Esophagus squamous epithelium (tissue), 5 donors: ENCODE measurements at regions not wholly inside any gene's neighbourhood (a gene's known extent, or its start where the extent isn't known, plus 50 kb on each side); places are given as distances from the start of the nearest gene placed in this dataset.

Experiments
- DNase-seq: peaks from one replicate; lab custom pipeline; 2025; lab: John Stamatoyannopoulos, UW
- H3K27ac ChIP-seq, 4 donors: fragments of 200-600 bp; sonication (generic); one replicate each; pipeline ENCODE4 v1.5.1; 2016 to 2019; ENCODE audit warnings: mild to moderate bottlenecking in 1 of 4
- H3K27me3 ChIP-seq, 4 donors: fragments of 200-600 bp; sonication (generic); 1 replicate in 3 of 4; 2 replicates in 1 of 4; pipeline versions ENCODE4 v1.5.1 to v1.6.0; 2017 to 2021; ENCODE audit warnings: antibody characterized with exemption in 1 of 4
- H3K36me3 ChIP-seq, 3 donors: fragments of 200-600 bp; sonication (generic); one replicate each; pipeline ENCODE4 v1.5.1; 2016 to 2019
- H3K4me1 ChIP-seq, 3 donors: fragments of 200-600 bp; sonication (generic); one replicate each; pipeline ENCODE4 v1.5.1; 2017 to 2019
- H3K4me3 ChIP-seq, 4 donors: fragments of 200-600 bp; sonication (generic); 1 replicate in 3 of 4; 2 replicates in 1 of 4; pipeline ENCODE4 v1.5.1; 2016 to 2019; ENCODE audit warnings: mild to moderate bottlenecking in 2 of 4, moderate library complexity in 1 of 4
- H3K9me3 ChIP-seq, 3 donors: fragments of 200-600 bp; sonication (generic); one replicate each; pipeline ENCODE4 v1.5.1; 2016 to 2019
- POLR2A ChIP-seq, 4 donors: fragments of 450-650 bp; IDR thresholded peaks; one replicate each; pipeline ENCODE4 v1.6.1; 2017; ENCODE audit warnings: antibody characterized with exemption in 4 of 4, mild to moderate bottlenecking in 4 of 4, moderate library complexity in 3 of 4
- WGBS, 2 donors: methylation state at CpG; one replicate each; pipeline ENCODE4 v1.1.5; 2018; 5-methylcytosine and 5-hydroxymethylcytosine counted together
- intact Hi-C: fragments of 100-400 bp; cut with DNase I; formaldehyde crosslinking; loops from one replicate; pipeline ENCODE4 v1.15.0; 2022
- TF ChIP-seq, protein P1 (sequence below), 6 experiments: fragments of 450-650 bp in 4 of 6; fragments of 200-600 bp in 2 of 6; sonication (generic) in 2 of 6; IDR thresholded peaks; one replicate each; pipeline ENCODE4 v1.5.1; 2016 to 2019; ENCODE audit warnings: antibody characterized with exemption in 6 of 6, mild to moderate bottlenecking in 4 of 6, moderate library complexity in 4 of 6
- donor health status: DM: yes; HTN: yes; CAD: no.

DNA sequence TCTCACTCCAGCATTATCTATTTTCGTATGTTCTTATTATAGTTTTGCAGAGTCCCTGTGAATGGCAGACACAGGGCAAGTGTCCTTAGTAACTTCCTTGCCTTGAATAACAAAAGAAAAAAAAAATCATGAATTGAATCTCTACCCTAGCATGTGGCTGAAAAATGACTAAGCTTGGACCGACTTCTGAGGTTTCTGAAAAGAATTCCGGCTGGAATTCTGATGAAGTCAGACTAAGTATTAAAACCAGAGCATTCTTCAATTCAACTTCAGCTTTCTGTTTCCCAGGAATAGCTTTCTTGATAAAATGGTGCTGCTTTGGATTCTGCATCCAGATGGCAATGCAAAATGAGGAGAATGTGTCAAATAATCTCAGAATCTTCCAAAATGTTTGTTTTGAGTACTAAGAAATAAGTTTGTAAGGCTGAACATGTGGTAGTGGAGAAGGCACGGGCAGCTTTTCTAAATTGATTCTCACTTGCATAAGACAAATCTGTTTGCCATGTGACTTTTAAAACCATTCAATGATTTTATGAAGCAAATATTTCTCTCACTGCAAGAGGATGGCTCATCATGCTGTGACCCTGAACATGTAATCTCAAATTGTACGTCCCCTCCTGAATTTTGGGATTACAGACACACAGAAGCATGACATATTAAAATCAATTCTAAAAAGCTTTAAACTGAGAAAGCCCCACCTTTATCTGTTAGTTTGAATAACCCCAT lies 1462.8 kb upstream of the LRRTM1 start:
- H3K9me3 ChIP-seq: no peaks in the 10 kb centered on the region
- DNase-seq: no peak

DNA sequence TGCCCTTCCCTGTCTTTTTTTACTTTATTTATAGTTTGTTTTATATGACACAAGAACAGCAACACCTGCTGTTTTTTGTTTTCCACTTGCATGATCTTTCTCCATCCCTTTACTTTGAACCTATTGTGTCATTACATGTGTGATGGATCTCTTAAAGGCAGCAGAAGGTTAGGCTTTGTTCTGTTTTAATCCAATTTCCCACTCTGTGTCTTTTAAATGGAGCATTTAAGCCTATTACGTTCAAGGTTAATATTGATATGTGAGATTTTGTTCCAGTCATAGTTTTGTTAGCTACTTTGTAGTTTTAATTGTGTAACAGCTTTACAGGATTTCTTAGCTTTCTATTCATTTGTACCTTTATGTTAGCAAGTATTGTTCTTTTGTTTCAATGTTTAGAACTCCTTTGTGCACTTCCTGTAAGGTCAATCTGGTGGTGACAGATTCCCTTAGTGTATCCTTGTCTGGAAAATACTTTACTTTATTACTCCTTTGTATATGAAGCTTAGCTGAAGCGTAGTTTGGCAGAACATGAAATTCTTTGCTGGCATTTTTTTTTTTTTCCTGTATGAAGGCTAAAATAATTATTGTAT lies 1443.0 kb upstream of the LRRTM1 start:
- no peak for DNase-seq
- Histone ChIP-seq H3K4me1 (no peaks in the 10 kb centered on the region), H3K9me3 (no peaks in the 10 kb centered on the region), H3K4me3 (no peak overlapping the region), H3K27ac (no peak overlapping the region), H3K36me3 (no peaks in the 10 kb centered on the region), H3K27me3 (no peaks in the 10 kb centered on the region)
- TF ChIP-seq, protein P1, sequence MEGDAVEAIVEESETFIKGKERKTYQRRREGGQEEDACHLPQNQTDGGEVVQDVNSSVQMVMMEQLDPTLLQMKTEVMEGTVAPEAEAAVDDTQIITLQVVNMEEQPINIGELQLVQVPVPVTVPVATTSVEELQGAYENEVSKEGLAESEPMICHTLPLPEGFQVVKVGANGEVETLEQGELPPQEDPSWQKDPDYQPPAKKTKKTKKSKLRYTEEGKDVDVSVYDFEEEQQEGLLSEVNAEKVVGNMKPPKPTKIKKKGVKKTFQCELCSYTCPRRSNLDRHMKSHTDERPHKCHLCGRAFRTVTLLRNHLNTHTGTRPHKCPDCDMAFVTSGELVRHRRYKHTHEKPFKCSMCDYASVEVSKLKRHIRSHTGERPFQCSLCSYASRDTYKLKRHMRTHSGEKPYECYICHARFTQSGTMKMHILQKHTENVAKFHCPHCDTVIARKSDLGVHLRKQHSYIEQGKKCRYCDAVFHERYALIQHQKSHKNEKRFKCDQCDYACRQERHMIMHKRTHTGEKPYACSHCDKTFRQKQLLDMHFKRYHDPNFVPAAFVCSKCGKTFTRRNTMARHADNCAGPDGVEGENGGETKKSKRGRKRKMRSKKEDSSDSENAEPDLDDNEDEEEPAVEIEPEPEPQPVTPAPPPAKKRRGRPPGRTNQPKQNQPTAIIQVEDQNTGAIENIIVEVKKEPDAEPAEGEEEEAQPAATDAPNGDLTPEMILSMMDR (IDR thresholded peaks at IDR 0.05): no peak
- no peak for TF ChIP-seq POLR2A (IDR thresholded peaks at IDR 0.05)
- 20 to 36% methylated on average over 2 of the region's 2 CpGs for WGBS, 2 donors
- intact Hi-C loops: no loop called here

More for the DNA sequence above, 1462.8 kb upstream of the LRRTM1 start:
- H3K4me1 ChIP-seq: no peaks in the 10 kb centered on the region
- no peak for TF ChIP-seq POLR2A (IDR thresholded peaks at IDR 0.05)
- TF ChIP-seq, protein P1 (IDR thresholded peaks at IDR 0.05): no peak
- no peaks in the 10 kb centered on the region for H3K27me3 ChIP-seq
- intact Hi-C loops: no loop called here
- H3K27ac ChIP-seq: no peak overlapping the region
- H3K4me3 ChIP-seq: no peak overlapping the region
- H3K36me3 ChIP-seq: no peaks in the 10 kb centered on the region
- 49 to 55% methylated on average over 5 of the region's 5 CpGs for WGBS, 2 donors

DNA sequence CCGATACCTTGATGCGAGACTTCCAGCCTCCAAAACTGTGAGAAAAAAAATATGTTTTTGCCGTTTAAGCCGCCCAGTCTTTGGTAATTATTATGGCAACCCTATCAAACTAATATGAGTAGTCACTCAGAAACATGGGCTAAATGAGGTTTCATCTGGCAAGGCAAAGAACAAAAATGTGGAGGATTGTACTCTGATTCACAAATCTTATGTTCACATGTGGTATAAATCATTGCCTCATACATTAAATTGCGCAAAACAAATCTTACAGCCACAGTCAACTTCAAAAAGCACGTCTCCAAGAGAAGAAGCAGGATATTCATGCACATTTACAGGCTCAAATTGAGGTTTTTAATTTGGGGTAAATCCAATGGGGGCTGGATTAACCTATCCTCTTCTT lies 1435.4 kb upstream of the LRRTM1 start:
- H3K27ac ChIP-seq: no peak overlapping the region
- H3K27me3 ChIP-seq: no peaks in the 10 kb centered on the region
- TF ChIP-seq, protein P1 (IDR thresholded peaks at IDR 0.05): no peak
- no peak for TF ChIP-seq POLR2A (IDR thresholded peaks at IDR 0.05)
- WGBS, 2 donors: 82 to 86% methylated on average over 6 of the region's 6 CpGs
- intact Hi-C loops: no loop called here
- H3K4me1 ChIP-seq: no peaks in the 10 kb centered on the region
- no peaks in the 10 kb centered on the region for H3K9me3 ChIP-seq
- no peak for DNase-seq
- no peak overlapping the region for H3K4me3 ChIP-seq
- H3K36me3 ChIP-seq: no peaks in the 10 kb centered on the region

DNA sequence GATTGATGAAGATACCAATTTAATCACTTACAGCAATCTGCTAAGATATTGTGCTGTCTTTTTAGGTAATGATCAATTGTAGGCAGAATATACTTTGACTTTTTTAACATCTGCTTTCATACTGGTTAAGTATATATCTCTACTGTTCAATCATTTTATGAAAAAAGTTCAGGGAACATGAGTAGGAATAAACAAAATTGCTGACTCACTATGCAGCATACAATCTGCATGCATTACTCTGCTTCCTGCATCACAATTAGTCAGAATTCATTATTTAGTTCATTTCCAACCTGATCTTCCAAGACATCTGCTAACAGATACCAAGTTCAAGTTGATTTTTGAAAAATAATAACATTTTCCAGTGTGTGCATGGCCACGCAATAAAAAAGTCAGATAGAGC lies 1430.4 kb upstream of the LRRTM1 start:
- Histone ChIP-seq H3K4me3 (no peak overlapping the region), H3K27me3 (no peaks in the 10 kb centered on the region), H3K27ac (no peak overlapping the region), H3K36me3 (no peaks in the 10 kb centered on the region), H3K4me1 (no peaks in the 10 kb centered on the region), H3K9me3 (no peaks in the 10 kb centered on the region)
- TF ChIP-seq, protein P1 (IDR thresholded peaks at IDR 0.05): no peak
- TF ChIP-seq POLR2A (IDR thresholded peaks at IDR 0.05): no peak
- whole genome bisulfite sequencing, 2 donors: 79 to 88% methylated on average over 1 of the region's 1 CpG
- no peak for DNase-seq
- intact Hi-C loops: no loop called here

DNA sequence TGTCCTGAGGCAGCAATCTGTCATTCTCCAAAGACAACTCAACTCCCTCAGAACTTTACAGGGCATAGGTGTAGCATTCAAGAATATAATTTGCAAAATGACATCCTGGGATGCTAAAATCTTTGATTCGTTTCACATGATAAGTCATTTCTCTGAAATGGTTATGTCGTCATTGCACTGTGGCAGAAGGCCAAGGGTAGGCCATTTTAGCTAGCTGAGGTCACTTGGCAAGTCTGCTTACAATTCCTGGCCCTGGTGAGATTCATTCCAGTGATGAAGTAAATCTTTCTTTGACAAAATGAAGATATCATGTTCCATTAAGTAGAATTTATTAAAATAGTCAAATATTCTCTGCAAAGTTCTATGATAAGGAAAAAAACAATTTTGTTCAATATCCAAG lies 1410.3 kb upstream of the LRRTM1 start:
- Histone ChIP-seq H3K27ac (no peak overlapping the region), H3K9me3 (no peaks in the 10 kb centered on the region), H3K4me3 (no peak overlapping the region), H3K36me3 (no peaks in the 10 kb centered on the region), H3K27me3 (no peaks in the 10 kb centered on the region), H3K4me1 (no peaks in the 10 kb centered on the region)
- intact Hi-C loops: no loop called here
- no peak for DNase-seq
- TF ChIP-seq POLR2A (IDR thresholded peaks at IDR 0.05): no peak
- TF ChIP-seq, protein P1 (IDR thresholded peaks at IDR 0.05): no peak
- WGBS, 2 donors: 39 to 52% methylated on average over 2 of the region's 2 CpGs
